Omental fat pad (tissue), 3 donors: ENCODE measurements at regions not wholly inside any gene's neighbourhood (a gene's known extent, or its start where the extent isn't known, plus 50 kb on each side); places are given as distances from the start of the nearest gene placed in this dataset.

Experiments used
- ATAC-seq: fragments of 150-250 bp; one replicate; pipeline ENCODE4 v1.9.1; 2016; ENCODE audit warnings: mild to moderate bottlenecking, moderate library complexity; ENCODE audit not compliant: low FRiP score
- DNase-seq: peaks from one replicate; pipeline ENCODE4 v3.0.0-alpha.2; 2019; ENCODE audit warnings: low spot score
- CTCF ChIP-seq, 3 donors: fragments of 450-650 bp; IDR thresholded peaks; one replicate each; pipeline ENCODE4 v1.5.1; 2016 to 2017; ENCODE audit warnings: antibody characterized with exemption in 3 of 3, mild to moderate bottlenecking in 3 of 3, moderate library complexity in 2 of 3

GRCh38 chr19:31000913-31001312 is 348.3 kb downstream of the TSHZ3 start:
- ATAC-seq: no peak
- TF ChIP-seq CTCF (IDR thresholded peaks at IDR 0.05): no peak
- DNase-seq: no peak

GRCh38 chr19:30999726-31000125 is 349.5 kb downstream of the TSHZ3 start:
- ATAC-seq (no peak), DNase-seq (no peak)
- no peak for TF ChIP-seq CTCF (IDR thresholded peaks at IDR 0.05)

- no peak for TF ChIP-seq CTCF (IDR thresholded peaks at IDR 0.05)
- no peak for ATAC-seq
- no peak for DNase-seq
These were observed 352.0 kb downstream of the TSHZ3 start for GRCh38 chr19:30997222-30997621.

- DNase-seq (no peak), ATAC-seq (no peak)
- no peak for TF ChIP-seq CTCF (IDR thresholded peaks at IDR 0.05)
These were observed 370.6 kb downstream of the TSHZ3 start for GRCh38 chr19:30978639-30979038.

GRCh38 chr19:30969591-30969990 is 379.6 kb downstream of the TSHZ3 start:
- DNase-seq (no peak), ATAC-seq (no peak)
- TF ChIP-seq CTCF (IDR thresholded peaks at IDR 0.05): no peak

- ATAC-seq: no peak
- TF ChIP-seq CTCF (IDR thresholded peaks at IDR 0.05): no peak
- DNase-seq: no peak
These were observed 380.3 kb downstream of the TSHZ3 start for GRCh38 chr19:30968841-30969399.

GRCh38 chr19:30968210-30968609 is 381.0 kb downstream of the TSHZ3 start:
- TF ChIP-seq CTCF (IDR thresholded peaks at IDR 0.05): no peak
- ATAC-seq (no peak), DNase-seq (no peak)
